Left ventricle myocardium superior (tissue), 1 donor: ENCODE measurements at regions not wholly inside any gene's neighbourhood (a gene's known extent, or its start where the extent isn't known, plus 50 kb on each side); places are given as distances from the start of the nearest gene placed in this dataset.
"Not testable (repeated sequence)": the region's sequence is repeated elsewhere in the genome, so short reads cannot be mapped to it uniquely, and the experiment has no call there.

ENCODE experiments used
- ATAC-seq: fragments of 200-7000 bp; cut with Tn5 transposase; one replicate; pipeline ENCODE4 v1.9.1; 2020; ENCODE audit warnings: mild to moderate bottlenecking, moderate library complexity
- DNase-seq: peaks from one replicate; pipeline ENCODE4 v3.0.0-alpha.2; 2020
- intact Hi-C: fragments of 100-400 bp; cut with micrococcal nuclease; formaldehyde crosslinking; loops from one replicate; pipeline ENCODE4 v1.11.0; 2022
- donor health status: DM: no; HTN: yes; CAD: no; lungs with severe emphysema.

DNA sequence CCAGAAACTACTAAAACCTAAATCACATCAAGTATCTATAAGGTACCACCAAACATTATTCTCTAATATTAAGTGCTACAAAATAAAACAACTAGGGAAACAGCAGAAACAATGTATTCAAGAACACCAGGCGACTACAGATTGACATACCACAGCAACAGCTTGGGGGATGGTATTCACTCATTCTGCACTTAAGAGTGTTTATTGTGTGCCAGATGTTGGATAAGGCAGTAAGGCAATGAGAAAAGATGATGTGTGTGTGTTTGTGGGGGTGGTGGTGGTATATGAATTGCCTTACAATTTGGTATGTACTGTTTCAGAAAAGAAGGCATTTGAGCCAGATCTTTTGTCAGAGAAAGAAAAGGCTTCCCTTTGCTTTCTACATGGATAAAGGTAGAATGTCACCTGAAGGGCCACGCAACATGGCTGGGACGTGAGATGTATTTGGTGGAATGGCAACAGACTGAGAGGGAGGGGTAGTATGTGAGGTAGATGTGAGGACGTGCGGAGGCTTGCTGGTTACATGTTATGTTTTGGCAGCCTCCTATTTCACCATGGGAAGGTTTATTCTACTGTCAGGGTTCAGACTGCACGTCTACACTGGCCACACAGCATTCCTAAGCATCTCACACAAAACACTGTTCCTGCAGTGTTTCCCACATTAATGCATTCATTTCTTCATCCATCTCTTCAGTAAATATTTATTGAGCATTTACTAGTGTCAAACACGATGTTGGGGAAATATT lies 300.7 kb downstream of the KLF12 start:
- intact Hi-C loops, result loop anchor here (5.0 kb wide), 1 partner anchor 454 kb away; no protein-coding TSS in a partner anchor
- DNase-seq (no peak), ATAC-seq (no peak)

DNA sequence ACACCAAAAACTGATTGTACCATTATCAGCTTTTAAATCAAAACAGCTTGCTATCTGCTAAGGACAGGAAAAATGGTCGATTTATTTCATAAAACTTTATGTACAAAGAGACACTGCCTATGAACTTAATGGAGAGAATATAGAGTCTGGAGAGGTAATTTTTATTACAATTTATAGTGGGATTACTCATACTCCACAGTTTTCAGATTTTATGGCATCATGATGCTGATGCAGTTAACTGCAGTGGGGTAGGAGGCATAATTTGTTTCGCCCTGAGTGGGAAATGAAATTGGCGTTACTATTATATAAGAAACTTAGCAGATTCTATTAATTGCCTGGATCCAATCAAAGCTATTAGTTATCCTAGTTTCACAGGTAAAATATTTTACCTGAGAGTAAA lies 301.4 kb downstream of the KLF12 start:
- no peak for ATAC-seq
- intact Hi-C loops, result loop anchor here (5.0 kb wide), 1 partner anchor 454 kb away; no protein-coding TSS in a partner anchor
- no peak for DNase-seq

GRCh38 chr13:73832128-73832588 lies 302.0 kb downstream of the KLF12 start:
- ATAC-seq, result no peak
- DNase-seq, result no peak
- intact Hi-C loops, result loop anchor here (5.0 kb wide), 1 partner anchor 455 kb away; no protein-coding TSS in a partner anchor

DNA sequence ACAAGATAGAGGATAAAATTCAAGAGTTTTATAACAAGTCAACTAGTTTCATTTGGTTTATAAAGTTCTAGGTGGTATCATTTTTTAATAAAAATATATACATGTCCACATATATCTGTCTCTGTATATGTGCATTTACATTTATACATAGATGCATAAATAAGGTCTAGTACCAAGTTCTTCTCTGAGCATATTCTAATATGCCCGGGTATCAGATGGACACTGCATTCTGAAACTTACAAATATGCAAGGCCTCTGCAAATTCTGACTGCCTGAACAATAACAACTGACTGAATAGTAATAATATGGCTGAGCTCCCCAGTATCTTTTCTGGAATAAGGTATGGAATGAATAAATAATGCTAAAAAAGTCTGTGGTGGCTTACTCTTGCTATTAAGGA lies 304.8 kb downstream of the KLF12 start:
- no peak for ATAC-seq
- intact Hi-C loops, result no loop called here
- DNase-seq, result no peak

- DNase-seq (no peak), ATAC-seq (no peak)
- intact Hi-C loops, result no loop called here
Measured at GRCh38 chr13:73828811-73829210, 305.4 kb downstream of the KLF12 start.

DNA sequence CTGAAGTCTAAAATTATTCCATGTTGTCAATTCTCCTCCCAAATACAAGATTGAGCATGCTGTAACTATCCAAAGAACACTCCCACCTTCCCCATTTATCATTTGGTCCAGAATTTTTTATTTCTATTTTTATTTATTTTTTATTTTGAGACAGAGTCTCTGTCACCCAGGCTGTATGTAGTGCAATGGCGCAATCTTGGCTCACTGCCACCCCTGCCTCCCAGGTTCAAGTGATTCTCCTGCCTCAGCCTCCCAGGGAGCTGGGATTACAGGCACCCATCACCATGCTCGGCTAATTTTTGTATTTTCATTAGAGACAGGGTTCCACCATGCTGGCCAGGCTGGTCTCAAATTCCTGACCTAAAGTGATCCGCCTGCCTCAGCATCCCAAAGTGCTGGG lies 306.8 kb downstream of the KLF12 start:
- DNase-seq, result peak; percentile 23
- no peak for ATAC-seq
- intact Hi-C loops, result no loop called here

DNA sequence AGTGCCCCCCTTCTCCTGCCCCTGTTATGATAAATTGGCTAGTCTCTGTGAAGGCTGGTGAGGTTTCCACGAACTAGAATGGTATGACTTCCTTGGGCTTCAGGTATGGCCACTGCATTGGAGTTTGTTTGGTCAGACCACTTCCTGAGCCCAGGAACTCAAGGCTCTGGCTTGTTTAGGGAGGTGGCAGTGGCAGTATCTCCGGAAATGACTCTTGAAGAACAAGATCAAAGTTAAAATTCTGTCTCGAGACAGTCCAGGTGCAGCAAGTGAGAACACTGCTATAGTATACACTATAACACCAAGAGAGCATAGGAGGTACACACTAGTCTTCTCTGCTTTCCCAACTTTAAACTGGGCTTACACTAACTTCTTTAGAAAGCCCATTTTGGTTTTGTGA lies 309.1 kb downstream of the KLF12 start:
- DNase-seq (no peak), ATAC-seq (no peak)
- intact Hi-C loops, result no loop called here

- no peak for ATAC-seq
- intact Hi-C loops, result no loop called here
- no peak for DNase-seq
Measured at GRCh38 chr13:73822668-73823592, 311.3 kb downstream of the KLF12 start.

DNA sequence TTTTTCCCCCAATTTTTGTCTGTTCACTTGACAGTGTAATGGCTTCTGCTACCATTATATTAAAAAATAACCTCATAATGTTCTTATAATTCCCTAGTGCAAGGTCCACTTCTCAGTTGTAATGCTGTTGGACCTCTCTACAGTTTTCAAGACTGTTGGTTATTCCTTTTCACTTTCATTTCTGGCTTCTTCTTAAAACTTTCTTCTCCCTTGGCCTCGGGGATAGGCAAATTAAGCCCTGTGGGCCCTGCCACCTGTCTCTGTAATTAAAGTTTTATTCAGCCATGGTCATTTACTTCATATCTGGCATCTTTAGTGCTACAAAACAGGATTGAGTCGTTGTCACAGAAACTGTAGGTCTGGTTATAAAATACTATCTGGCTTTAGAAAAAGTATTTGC lies 313.5 kb downstream of the KLF12 start:
- DNase-seq (no peak), ATAC-seq (no peak)
- intact Hi-C loops, result no loop called here

DNA sequence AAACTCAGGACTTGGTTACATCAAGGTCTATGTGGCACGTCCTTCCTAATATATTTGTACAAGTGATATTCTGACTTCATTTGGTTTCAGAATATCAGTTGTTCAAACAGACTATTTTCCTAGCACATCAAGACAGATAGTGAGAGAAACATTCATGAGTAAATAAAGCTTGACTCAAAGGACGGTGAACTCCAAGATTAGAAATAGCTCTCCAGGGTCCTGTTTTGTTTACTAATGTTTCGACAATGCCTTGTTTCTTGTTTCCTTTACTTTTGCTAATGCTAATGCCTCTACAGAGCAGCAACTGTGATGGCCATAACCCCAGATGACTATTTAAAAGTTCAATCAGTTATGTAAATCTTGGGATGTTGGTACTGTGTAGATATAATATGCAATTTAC lies 313.9 kb downstream of the KLF12 start:
- ATAC-seq, result no peak
- intact Hi-C loops, result no loop called here
- DNase-seq, result no peak

GRCh38 chr13:73819711-73820110 lies 314.5 kb downstream of the KLF12 start:
- intact Hi-C loops, result no loop called here
- DNase-seq, result no peak
- ATAC-seq, result no peak

DNA sequence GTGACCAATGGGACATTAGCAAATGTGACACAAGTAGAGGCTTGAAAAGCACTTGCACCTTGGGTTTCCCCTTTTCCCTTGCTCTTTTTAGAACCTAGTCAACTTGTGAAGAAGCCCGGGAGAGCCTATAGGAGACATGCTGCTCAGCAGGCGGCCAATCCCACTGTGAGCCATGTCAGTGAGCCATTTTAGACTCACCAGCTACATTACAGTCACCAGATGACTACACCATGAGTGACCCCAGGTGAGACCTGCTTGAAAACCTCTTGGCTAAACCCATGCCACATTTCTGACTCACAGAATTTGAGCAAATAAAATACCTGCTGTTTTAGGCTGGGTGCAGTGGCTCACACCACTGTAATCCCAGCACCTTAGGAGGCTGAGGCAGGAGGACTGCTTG lies 317.5 kb downstream of the KLF12 start:
- no peak for ATAC-seq
- intact Hi-C loops, result no loop called here

GRCh38 chr13:73815796-73816195 lies 318.4 kb downstream of the KLF12 start:
- ATAC-seq, result no peak
- DNase-seq, result no peak
- intact Hi-C loops, result no loop called here

More for the DNA sequence above, 317.5 kb downstream of the KLF12 start:
- DNase-seq, result no peak

- ATAC-seq (no peak), DNase-seq (no peak)
- intact Hi-C loops, result no loop called here
Measured at GRCh38 chr13:73810647-73811046, 323.6 kb downstream of the KLF12 start.

- no peak for ATAC-seq
- intact Hi-C loops, result no loop called here
- no peak for DNase-seq
Measured at GRCh38 chr13:73809561-73809960, 324.6 kb downstream of the KLF12 start.

DNA sequence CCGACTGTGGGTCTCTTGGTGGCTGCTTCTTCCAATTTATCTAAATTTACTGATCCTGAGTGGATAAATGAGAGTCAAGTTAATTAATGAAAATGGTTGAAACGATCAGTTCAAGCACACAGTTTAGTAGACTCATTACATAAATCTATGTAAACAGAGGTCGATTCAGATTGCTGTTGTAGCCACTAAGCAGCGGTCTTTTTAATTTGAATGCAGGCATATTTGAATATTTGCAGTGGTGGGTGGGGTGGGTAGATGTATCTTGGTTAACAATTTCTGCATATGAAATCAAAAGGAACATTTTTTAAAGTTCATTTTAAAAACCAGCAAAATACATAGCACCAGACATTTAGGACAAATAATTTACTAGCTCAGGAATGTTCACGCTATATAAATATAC lies 325.9 kb downstream of the KLF12 start:
- DNase-seq, result no peak
- ATAC-seq, result no peak
- intact Hi-C loops, result no loop called here

DNA sequence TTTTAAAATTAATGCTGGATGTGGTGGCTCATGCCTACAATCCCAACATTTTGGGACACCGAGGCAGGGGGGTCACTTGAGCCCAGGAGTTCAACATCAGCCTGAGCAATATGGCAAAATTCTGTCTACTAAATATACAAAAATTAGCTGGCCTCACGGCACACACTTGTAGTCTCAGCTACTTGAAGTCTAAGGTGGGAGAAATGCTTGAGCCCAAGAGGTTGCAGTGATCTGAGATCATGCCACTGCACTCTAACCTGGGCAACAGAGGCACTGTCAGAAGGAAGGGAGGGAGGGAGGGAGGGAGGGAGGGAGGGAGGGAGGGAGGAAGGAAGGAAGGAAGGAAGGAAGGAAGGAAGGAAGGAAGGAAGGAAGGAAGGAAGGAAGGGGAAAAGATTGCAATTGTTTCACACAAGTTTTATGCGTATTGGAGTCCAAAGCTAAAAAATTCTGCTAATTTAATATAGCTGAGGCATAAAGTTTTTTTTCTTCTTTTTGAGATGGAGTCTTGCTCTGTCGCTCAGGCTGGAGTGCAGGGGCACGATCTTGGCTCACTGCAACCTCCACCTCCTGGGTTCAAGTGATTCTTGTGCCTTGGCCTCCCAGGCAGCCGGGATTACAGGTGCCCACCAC lies 328.8 kb downstream of the KLF12 start:
- not testable (repeated sequence) for ATAC-seq

GRCh38 chr13:73803997-73804396 lies 330.2 kb downstream of the KLF12 start:
- no peak for ATAC-seq
- intact Hi-C loops, result no loop called here

More for the DNA sequence above, 328.8 kb downstream of the KLF12 start:
- intact Hi-C loops, DNase-seq: not testable (repeated sequence)

GRCh38 chr13:73800011-73800410 lies 334.2 kb downstream of the KLF12 start:
- ATAC-seq, result no peak
- intact Hi-C loops, result no loop called here
- DNase-seq, result no peak

More at GRCh38 chr13:73803997-73804396, 330.2 kb downstream of the KLF12 start:
- DNase-seq, result no peak

DNA sequence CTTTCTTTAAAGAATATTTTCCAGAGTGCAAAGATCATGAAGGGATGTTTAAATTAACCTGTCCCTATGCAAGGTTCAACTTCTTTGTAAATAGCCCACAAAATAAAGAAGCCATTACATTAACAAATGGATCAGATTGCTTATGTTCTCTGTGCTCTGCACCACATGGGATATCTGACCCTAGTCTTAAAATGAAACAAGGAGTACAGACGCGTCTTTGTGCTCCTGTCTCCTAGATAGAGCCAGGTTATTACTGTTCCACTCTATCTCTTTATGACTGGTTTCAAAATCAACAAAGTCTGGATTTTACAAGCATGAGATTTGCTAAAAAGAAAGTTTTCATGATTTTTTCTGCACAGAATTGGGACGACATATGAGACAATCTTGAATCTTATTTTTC lies 339.4 kb downstream of the KLF12 start:
- DNase-seq, result no peak
- intact Hi-C loops, result no loop called here
- ATAC-seq, result no peak
